D721Med (cell line): ENCODE measurements at regions not wholly inside any gene's neighbourhood (a gene's known extent, or its start where the extent isn't known, plus 50 kb on each side); places are given as distances from the start of the nearest gene placed in this dataset.
"Not testable (repeated sequence)": the region's sequence is repeated elsewhere in the genome, so short reads cannot be mapped to it uniquely, and the experiment has no call there.

Experiments used
- DNase-seq: peaks from one replicate; pipeline ENCODE4 v3.0.0; 2011; ENCODE audit warnings: low spot score; ENCODE audit not compliant: insufficient read length
- FAIRE-seq: peaks from 2 replicates; lab custom pipeline; 2011; peaks lifted over from hg19 to GRCh38; lab: Jason Lieb, UNC
- TF ChIP-seq, protein P1 (sequence below): IDR thresholded peaks from 2 replicates; pipeline ENCODE4 v1.5.1; 2012; ENCODE audit warnings: mild to moderate bottlenecking, control low read depth; ENCODE audit not compliant: insufficient read depth; ENCODE audit errors: missing control alignments

DNA sequence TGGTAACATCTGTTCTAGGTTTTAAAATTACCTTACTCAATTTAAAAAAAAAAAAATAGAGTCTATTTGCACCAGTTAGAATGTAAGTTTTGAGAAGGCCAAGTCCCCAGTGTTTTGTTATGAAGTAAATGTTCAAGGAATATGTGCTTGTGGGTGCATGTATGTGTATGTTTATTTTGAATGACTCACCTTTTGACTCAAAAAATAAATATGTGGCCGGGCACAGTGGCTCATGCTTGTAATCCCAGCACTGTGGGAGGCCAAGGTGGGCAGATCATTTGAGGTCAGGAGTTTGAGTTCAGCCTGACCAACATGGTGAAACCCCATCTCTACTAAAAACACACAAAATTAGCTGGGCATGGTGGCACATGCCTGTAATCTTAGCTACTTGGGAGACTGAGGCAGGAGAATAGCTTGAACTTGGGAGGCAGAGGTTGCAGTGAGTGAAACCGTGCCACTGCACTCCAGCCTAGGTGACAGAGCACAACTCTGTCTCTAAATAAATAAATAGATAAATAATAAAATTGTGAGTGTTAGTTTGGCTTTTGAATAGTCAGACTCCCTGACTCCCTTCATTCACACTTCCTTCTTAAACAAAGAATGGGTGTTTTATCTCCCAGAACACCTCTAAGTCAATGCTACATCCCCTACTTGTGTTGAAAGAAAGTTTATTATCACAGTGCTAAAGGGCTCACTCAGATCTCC is 511.3 kb upstream of the PCDH7 start:
- DNase-seq (no peak), FAIRE-seq (no peak)
- TF ChIP-seq, protein P1, sequence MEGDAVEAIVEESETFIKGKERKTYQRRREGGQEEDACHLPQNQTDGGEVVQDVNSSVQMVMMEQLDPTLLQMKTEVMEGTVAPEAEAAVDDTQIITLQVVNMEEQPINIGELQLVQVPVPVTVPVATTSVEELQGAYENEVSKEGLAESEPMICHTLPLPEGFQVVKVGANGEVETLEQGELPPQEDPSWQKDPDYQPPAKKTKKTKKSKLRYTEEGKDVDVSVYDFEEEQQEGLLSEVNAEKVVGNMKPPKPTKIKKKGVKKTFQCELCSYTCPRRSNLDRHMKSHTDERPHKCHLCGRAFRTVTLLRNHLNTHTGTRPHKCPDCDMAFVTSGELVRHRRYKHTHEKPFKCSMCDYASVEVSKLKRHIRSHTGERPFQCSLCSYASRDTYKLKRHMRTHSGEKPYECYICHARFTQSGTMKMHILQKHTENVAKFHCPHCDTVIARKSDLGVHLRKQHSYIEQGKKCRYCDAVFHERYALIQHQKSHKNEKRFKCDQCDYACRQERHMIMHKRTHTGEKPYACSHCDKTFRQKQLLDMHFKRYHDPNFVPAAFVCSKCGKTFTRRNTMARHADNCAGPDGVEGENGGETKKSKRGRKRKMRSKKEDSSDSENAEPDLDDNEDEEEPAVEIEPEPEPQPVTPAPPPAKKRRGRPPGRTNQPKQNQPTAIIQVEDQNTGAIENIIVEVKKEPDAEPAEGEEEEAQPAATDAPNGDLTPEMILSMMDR = no peak

GRCh38 chr4:30215973-30216372 is 504.2 kb upstream of the PCDH7 start:
- not testable (repeated sequence) for FAIRE-seq, DNase-seq

DNA sequence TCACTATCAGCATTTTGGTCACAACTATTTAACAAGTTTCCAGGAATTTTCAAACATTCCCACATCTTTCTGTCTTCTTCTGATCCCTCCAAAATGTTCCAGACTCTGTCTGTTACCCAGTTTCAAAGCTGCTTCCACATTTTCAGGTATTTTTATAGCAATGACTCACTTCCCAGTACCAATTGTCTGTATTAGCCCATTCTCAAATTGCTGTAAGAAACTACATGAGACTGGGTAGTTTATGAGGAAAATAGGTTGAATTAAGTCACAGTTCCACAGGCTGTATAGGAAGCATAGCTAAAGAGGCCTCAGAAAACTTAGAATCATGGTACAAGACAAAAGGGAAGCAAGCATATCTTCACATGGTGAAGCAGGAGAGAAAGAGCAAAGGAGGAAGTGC is 475.0 kb upstream of the PCDH7 start:
- TF ChIP-seq, protein P1 = no peak
- no peak for FAIRE-seq
- DNase-seq = no peak

- no peak for FAIRE-seq
- DNase-seq = no peak
- TF ChIP-seq, protein P1 = no peak
Observed at GRCh38 chr4:30256116-30256832, 463.9 kb upstream of the PCDH7 start.

GRCh38 chr4:30258949-30259348 is 461.2 kb upstream of the PCDH7 start:
- FAIRE-seq (no peak), DNase-seq (no peak)
- TF ChIP-seq, protein P1 = no peak

DNA sequence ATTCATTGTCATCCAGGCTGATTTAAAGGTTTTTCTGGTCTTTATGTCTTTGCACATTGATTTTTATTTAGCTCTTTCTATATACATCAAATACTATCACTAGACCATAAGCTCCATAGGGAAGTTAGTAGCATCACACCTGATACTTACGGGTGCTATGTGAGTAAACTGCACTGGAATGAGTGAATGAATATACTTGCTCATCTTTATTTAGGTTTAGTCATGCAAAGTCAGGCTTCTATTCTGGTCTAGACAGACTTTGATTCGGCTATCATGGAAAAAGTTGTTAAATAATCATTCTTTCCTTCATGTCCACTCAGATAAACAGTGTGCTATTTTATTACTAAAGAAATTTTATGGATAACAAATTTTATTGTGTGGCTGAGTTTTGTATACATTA is 457.8 kb upstream of the PCDH7 start:
- DNase-seq (no peak), FAIRE-seq (no peak)
- TF ChIP-seq, protein P1 = no peak

GRCh38 chr4:30264465-30264864 is 455.7 kb upstream of the PCDH7 start:
- DNase-seq (no peak), FAIRE-seq (no peak)
- TF ChIP-seq, protein P1 = no peak
